Fibroblast of lung (primary cell): ENCODE measurements at regions not wholly inside any gene's neighbourhood (a gene's known extent, or its start where the extent isn't known, plus 50 kb on each side); places are given as distances from the start of the nearest gene placed in this dataset.
A peak's percentile ranks its signal among the peaks of the same experiment; 100 is the strongest.

Source experiments
- DNase-seq, 2 donors: peaks; one replicate each; pipeline versions ENCODE4 v3.0.0 to v3.0.0-alpha.2; 2010; ENCODE audit warnings: low read depth in 2 of 2
- H2AFZ ChIP-seq: 2 replicates; pipeline ENCODE4 v1.5.1; 2012; ENCODE audit warnings: low read length, control low read depth, inconsistent platforms
- H3K27ac ChIP-seq: 2 replicates; pipeline ENCODE4 v1.5.1; 2011; ENCODE audit warnings: low read length, control low read depth; ENCODE audit not compliant: insufficient read depth
- H3K27me3 ChIP-seq: 2 replicates; pipeline ENCODE4 v1.5.1; 2011; ENCODE audit warnings: mild to moderate bottlenecking, low read length; ENCODE audit not compliant: control insufficient read depth, insufficient read depth
- H3K36me3 ChIP-seq: 2 replicates; pipeline ENCODE4 v1.5.1; 2011; ENCODE audit warnings: low read length; ENCODE audit not compliant: control insufficient read depth, insufficient read depth
- H3K4me1 ChIP-seq: 2 replicates; pipeline ENCODE4 v1.5.1; 2011; ENCODE audit warnings: low read length; ENCODE audit not compliant: control insufficient read depth, insufficient read depth; ENCODE audit errors: extremely low read depth
- H3K4me2 ChIP-seq: 2 replicates; pipeline ENCODE4 v1.5.1; 2011; ENCODE audit warnings: low read length, control low read depth; ENCODE audit not compliant: insufficient read depth; ENCODE audit errors: extremely low read depth
- H3K4me3 ChIP-seq, 4 experiments: fragments of 200-600 bp in 1 of 4; sonication (generic) in 1 of 4; replicated peaks in 1 of 4; 2 replicates each; pipeline ENCODE4 v1.5.1; 2011 to 2016; ENCODE audit warnings: low read length in 4 of 4, low read depth in 3 of 4, mild to moderate bottlenecking in 3 of 4, control low read depth in 2 of 4, inconsistent platforms in 1 of 4, mixed read lengths in 1 of 4; ENCODE audit not compliant: insufficient read depth in 1 of 4; ENCODE audit errors: control extremely low read depth in 1 of 4
- H3K79me2 ChIP-seq: 2 replicates; pipeline ENCODE4 v1.5.1; 2012; ENCODE audit warnings: mild to moderate bottlenecking, low read length, inconsistent platforms; ENCODE audit not compliant: control insufficient read depth, insufficient read depth
- H3K9ac ChIP-seq: 2 replicates; pipeline ENCODE4 v1.5.1; 2011; ENCODE audit warnings: mild to moderate bottlenecking, low read length, control low read depth; ENCODE audit not compliant: insufficient read depth
- H3K9me3 ChIP-seq: 2 replicates; pipeline ENCODE4 v1.5.1; 2012; ENCODE audit warnings: low read depth, low read length; ENCODE audit not compliant: control insufficient read depth, insufficient read depth
- H4K20me1 ChIP-seq: 2 replicates; pipeline ENCODE4 v1.5.1; 2011; ENCODE audit warnings: low read length; ENCODE audit not compliant: control insufficient read depth, insufficient read depth; ENCODE audit errors: extremely low read depth
- CTCF ChIP-seq, 2 donors: IDR thresholded peaks in 1 of 2; conservative IDR thresholded peaks in 1 of 2; 1 replicate in 1 of 2; 2 replicates in 1 of 2; pipeline ENCODE4 v1.5.1; 2011 to 2012; ENCODE audit warnings: low read length in 2 of 2, control low read depth in 1 of 2, inconsistent platforms in 1 of 2, low read depth in 1 of 2, mild to moderate bottlenecking in 1 of 2
- EZH2 ChIP-seq: IDR thresholded peaks from 2 replicates; pipeline ENCODE4 v1.5.1; 2012; ENCODE audit warnings: low read length, control low read depth, mild to moderate bottlenecking; ENCODE audit errors: missing control alignments

GRCh38 chr1:47709019-47709871, 271.4 kb downstream of the FOXD2 start:
- Histone ChIP-seq H3K79me2 (no peaks in the 10 kb centered on the region), H3K27me3 (peaks cover 26% of the 10 kb centered on the region), H3K4me1 (peaks cover 2% of the 10 kb centered on the region), H3K27ac (no peak overlapping the region), H3K36me3 (no peaks in the 10 kb centered on the region), H3K4me3 (peak overlapping the region in 3 of 4 experiments; percentile 24 to 42 (median 26)), H3K9ac (no peak overlapping the region), H3K4me2 (peak overlapping the region; percentile 80), H4K20me1 (no peaks in the 10 kb centered on the region), H2AFZ (no peak overlapping the region), H3K9me3 (no peaks in the 10 kb centered on the region)
- TF ChIP-seq CTCF (conservative IDR thresholded peaks at IDR 0.05 in 1 of 2, IDR thresholded peaks at IDR 0.05 in 1 of 2; ENCODE audit: low read depth in 1 of 2, low read length in 2 of 2): peak in 1 of 2 donors; percentile 18
- TF ChIP-seq EZH2: peak; percentile 89
- DNase-seq: peak in 1 of 2 donors; percentile 14

GRCh38 chr1:47709872-47710231, 272.0 kb downstream of the FOXD2 start:
- no peaks in the 10 kb centered on the region for H3K9me3 ChIP-seq
- peak overlapping the region in 3 of 4 experiments; percentile 24 to 42 (median 26) for H3K4me3 ChIP-seq
- H3K27me3 ChIP-seq: peaks cover 26% of the 10 kb centered on the region
- H3K4me1 ChIP-seq: peaks cover 2% of the 10 kb centered on the region
- no peak for DNase-seq
- no peak overlapping the region for H3K27ac ChIP-seq
- no peaks in the 10 kb centered on the region for H3K36me3 ChIP-seq
- H3K9ac ChIP-seq: no peak overlapping the region
- no peaks in the 10 kb centered on the region for H4K20me1 ChIP-seq
- peak overlapping the region; percentile 80 for H3K4me2 ChIP-seq
- no peaks in the 10 kb centered on the region for H3K79me2 ChIP-seq
- no peak overlapping the region for H2AFZ ChIP-seq
- no peak for TF ChIP-seq CTCF (conservative IDR thresholded peaks at IDR 0.05 in 1 of 2, IDR thresholded peaks at IDR 0.05 in 1 of 2; ENCODE audit: low read depth in 1 of 2, low read length in 2 of 2)
- no peak for TF ChIP-seq EZH2

- Histone ChIP-seq H4K20me1 (no peaks in the 10 kb centered on the region), H3K4me1 (peaks cover 2% of the 10 kb centered on the region), H3K4me3 (peak overlapping the region in 1 of 4 experiments; percentile 42), H3K9ac (no peak overlapping the region), H3K36me3 (no peaks in the 10 kb centered on the region), H3K9me3 (no peaks in the 10 kb centered on the region), H3K4me2 (peak overlapping the region; percentile 1), H3K27ac (no peak overlapping the region), H2AFZ (peak overlapping the region; percentile 60), H3K79me2 (no peaks in the 10 kb centered on the region), H3K27me3 (peaks cover 29% of the 10 kb centered on the region)
- TF ChIP-seq EZH2: no peak
- TF ChIP-seq CTCF (conservative IDR thresholded peaks at IDR 0.05 in 1 of 2, IDR thresholded peaks at IDR 0.05 in 1 of 2; ENCODE audit: low read depth in 1 of 2, low read length in 2 of 2): peak; percentile 89 to 97
- peak; percentile 20 to 44 for DNase-seq
Measured at GRCh38 chr1:47710329-47711071, 272.7 kb downstream of the FOXD2 start.
